Esophagus squamous epithelium (tissue), 5 donors: ENCODE measurements at regions not wholly inside any gene's neighbourhood (a gene's known extent, or its start where the extent isn't known, plus 50 kb on each side); places are given as distances from the start of the nearest gene placed in this dataset.

Experiments used
- DNase-seq: peaks from one replicate; lab custom pipeline; 2025; lab: John Stamatoyannopoulos, UW
- H3K27ac ChIP-seq, 4 donors: fragments of 200-600 bp; sonication (generic); one replicate each; pipeline ENCODE4 v1.5.1; 2016 to 2019; ENCODE audit warnings: mild to moderate bottlenecking in 1 of 4
- H3K27me3 ChIP-seq, 4 donors: fragments of 200-600 bp; sonication (generic); 1 replicate in 3 of 4; 2 replicates in 1 of 4; pipeline versions ENCODE4 v1.5.1 to v1.6.0; 2017 to 2021; ENCODE audit warnings: antibody characterized with exemption in 1 of 4
- H3K36me3 ChIP-seq, 3 donors: fragments of 200-600 bp; sonication (generic); one replicate each; pipeline ENCODE4 v1.5.1; 2016 to 2019
- H3K4me1 ChIP-seq, 3 donors: fragments of 200-600 bp; sonication (generic); one replicate each; pipeline ENCODE4 v1.5.1; 2017 to 2019
- H3K4me3 ChIP-seq, 4 donors: fragments of 200-600 bp; sonication (generic); 1 replicate in 3 of 4; 2 replicates in 1 of 4; pipeline ENCODE4 v1.5.1; 2016 to 2019; ENCODE audit warnings: mild to moderate bottlenecking in 2 of 4, moderate library complexity in 1 of 4
- H3K9me3 ChIP-seq, 3 donors: fragments of 200-600 bp; sonication (generic); one replicate each; pipeline ENCODE4 v1.5.1; 2016 to 2019
- POLR2A ChIP-seq, 4 donors: fragments of 450-650 bp; IDR thresholded peaks; one replicate each; pipeline ENCODE4 v1.6.1; 2017; ENCODE audit warnings: antibody characterized with exemption in 4 of 4, mild to moderate bottlenecking in 4 of 4, moderate library complexity in 3 of 4
- WGBS, 2 donors: methylation state at CpG; one replicate each; pipeline ENCODE4 v1.1.5; 2018; 5-methylcytosine and 5-hydroxymethylcytosine counted together
- intact Hi-C: fragments of 100-400 bp; cut with DNase I; formaldehyde crosslinking; loops from one replicate; pipeline ENCODE4 v1.15.0; 2022
- TF ChIP-seq, protein P1 (sequence below), 6 experiments: fragments of 450-650 bp in 4 of 6; fragments of 200-600 bp in 2 of 6; sonication (generic) in 2 of 6; IDR thresholded peaks; one replicate each; pipeline ENCODE4 v1.5.1; 2016 to 2019; ENCODE audit warnings: antibody characterized with exemption in 6 of 6, mild to moderate bottlenecking in 4 of 6, moderate library complexity in 4 of 6
- donor health status: DM: yes; HTN: yes; CAD: no.

DNA sequence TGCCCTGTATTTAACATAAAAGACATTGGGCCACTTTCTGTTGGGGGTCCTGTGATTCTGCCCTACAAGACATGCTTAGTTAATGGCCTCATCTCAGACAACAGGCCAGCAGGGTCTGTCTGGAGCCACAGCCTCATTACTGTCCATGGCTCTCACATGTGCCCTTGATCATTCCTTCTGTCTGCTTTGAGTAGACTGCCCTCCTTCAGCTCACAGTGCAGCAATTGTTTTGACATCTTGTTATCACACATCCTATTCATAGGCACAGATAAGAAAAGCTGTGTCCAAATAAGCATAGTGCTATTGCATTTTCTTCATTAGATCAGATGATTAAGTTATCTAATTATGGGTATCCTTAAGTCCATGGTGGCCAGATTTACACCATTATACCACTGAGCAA, 127.9 kb downstream of the KCTD12 start:
- Histone ChIP-seq H3K36me3 (no peaks in the 10 kb centered on the region), H3K4me1 (peaks cover 0 to 12% (median 0%) of the 10 kb centered on the region in 3 donors), H3K9me3 (no peaks in the 10 kb centered on the region), H3K27ac (no peak overlapping the region), H3K4me3 (no peak overlapping the region), H3K27me3 (no peaks in the 10 kb centered on the region)
- intact Hi-C loops: no loop called here
- TF ChIP-seq POLR2A (IDR thresholded peaks at IDR 0.05): no peak
- TF ChIP-seq, protein P1, sequence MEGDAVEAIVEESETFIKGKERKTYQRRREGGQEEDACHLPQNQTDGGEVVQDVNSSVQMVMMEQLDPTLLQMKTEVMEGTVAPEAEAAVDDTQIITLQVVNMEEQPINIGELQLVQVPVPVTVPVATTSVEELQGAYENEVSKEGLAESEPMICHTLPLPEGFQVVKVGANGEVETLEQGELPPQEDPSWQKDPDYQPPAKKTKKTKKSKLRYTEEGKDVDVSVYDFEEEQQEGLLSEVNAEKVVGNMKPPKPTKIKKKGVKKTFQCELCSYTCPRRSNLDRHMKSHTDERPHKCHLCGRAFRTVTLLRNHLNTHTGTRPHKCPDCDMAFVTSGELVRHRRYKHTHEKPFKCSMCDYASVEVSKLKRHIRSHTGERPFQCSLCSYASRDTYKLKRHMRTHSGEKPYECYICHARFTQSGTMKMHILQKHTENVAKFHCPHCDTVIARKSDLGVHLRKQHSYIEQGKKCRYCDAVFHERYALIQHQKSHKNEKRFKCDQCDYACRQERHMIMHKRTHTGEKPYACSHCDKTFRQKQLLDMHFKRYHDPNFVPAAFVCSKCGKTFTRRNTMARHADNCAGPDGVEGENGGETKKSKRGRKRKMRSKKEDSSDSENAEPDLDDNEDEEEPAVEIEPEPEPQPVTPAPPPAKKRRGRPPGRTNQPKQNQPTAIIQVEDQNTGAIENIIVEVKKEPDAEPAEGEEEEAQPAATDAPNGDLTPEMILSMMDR (IDR thresholded peaks at IDR 0.05): no peak
- no peak for DNase-seq

DNA sequence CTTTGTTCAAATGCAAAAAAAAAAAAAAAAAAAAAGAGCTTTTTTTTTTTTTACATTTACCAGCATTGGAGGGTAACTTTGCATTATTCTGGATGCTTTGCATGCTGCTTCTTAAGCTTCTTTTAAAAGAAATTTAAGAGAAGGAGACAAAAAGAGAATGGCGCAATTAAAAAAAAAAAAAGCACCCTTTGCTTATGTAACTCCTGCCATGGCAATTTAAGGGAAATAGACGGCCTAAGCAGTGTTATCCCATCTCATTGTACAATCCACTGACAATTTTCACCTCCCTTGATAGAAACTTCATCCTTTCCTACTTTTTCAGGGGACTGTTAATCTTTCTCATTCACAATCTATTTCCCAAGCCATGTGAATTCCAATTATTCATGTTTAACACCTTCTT, 129.8 kb downstream of the KCTD12 start:
- peaks cover 0 to 12% (median 0%) of the 10 kb centered on the region in 3 donors for H3K4me1 ChIP-seq
- no peaks in the 10 kb centered on the region for H3K27me3 ChIP-seq
- TF ChIP-seq, protein P1 (IDR thresholded peaks at IDR 0.05): no peak
- no peak for TF ChIP-seq POLR2A (IDR thresholded peaks at IDR 0.05)
- no peaks in the 10 kb centered on the region for H3K36me3 ChIP-seq
- 70 to 81% methylated on average over 2 of the region's 2 CpGs for WGBS, 2 donors
- H3K4me3 ChIP-seq: no peak overlapping the region
- no peaks in the 10 kb centered on the region for H3K9me3 ChIP-seq
- intact Hi-C loops: no loop called here
- no peak for DNase-seq
- no peak overlapping the region for H3K27ac ChIP-seq

DNA sequence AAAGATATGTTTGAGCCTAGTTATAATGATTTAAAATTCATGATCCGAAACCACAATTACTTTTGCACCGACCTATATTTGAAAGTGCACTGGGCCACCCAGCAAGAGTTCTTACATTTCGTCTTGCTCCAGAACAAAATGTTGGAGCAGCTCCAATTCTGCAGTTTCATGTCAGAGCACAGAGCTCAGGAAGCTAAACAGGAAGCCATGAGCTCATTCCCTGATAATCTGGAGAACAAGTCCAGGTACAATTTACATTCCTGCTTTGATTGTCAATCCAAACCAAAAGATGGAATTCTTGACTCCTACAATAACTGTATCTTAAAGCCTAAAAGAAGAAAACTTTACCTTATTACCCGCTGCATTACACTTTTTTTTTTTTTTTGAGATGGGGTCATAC, 131.8 kb downstream of the KCTD12 start:
- no peaks in the 10 kb centered on the region for H3K9me3 ChIP-seq
- TF ChIP-seq POLR2A (IDR thresholded peaks at IDR 0.05): no peak
- TF ChIP-seq, protein P1 (IDR thresholded peaks at IDR 0.05): no peak
- no peak for DNase-seq
- H3K27ac ChIP-seq: no peak overlapping the region
- no peaks in the 10 kb centered on the region for H3K36me3 ChIP-seq
- H3K4me3 ChIP-seq: no peak overlapping the region
- H3K4me1 ChIP-seq: peaks cover 0 to 12% (median 0%) of the 10 kb centered on the region in 3 donors
- WGBS, 2 donors: 52% methylated on average over 4 of the region's 4 CpGs
- no peaks in the 10 kb centered on the region for H3K27me3 ChIP-seq
- intact Hi-C loops: no loop called here

DNA sequence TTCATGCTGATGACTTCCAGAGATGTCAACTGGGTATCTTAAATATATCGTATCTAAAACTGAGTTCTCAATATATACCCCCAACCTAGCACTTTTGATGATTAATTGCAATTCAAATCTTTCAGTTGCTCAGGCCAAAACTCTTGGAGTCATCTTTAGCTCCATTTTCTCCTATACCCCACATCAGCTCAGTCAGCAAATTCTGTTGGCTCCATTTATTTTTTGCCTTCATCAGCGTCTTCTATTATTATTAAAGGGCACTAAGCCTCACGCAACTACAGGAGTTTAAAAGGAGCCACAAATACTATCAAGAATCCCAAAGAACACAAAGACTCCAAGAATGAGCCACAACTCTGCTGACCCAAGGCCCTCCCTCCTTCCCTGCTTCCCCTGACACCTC, 134.9 kb downstream of the KCTD12 start:
- Histone ChIP-seq H3K27ac (no peak overlapping the region), H3K4me3 (no peak overlapping the region), H3K27me3 (no peaks in the 10 kb centered on the region), H3K9me3 (no peaks in the 10 kb centered on the region), H3K36me3 (no peaks in the 10 kb centered on the region), H3K4me1 (no peaks in the 10 kb centered on the region)
- 88 to 94% methylated on average over 3 of the region's 3 CpGs for WGBS, 2 donors
- intact Hi-C loops: no loop called here
- no peak for TF ChIP-seq POLR2A (IDR thresholded peaks at IDR 0.05)
- TF ChIP-seq, protein P1 (IDR thresholded peaks at IDR 0.05): no peak
- DNase-seq: no peak

DNA sequence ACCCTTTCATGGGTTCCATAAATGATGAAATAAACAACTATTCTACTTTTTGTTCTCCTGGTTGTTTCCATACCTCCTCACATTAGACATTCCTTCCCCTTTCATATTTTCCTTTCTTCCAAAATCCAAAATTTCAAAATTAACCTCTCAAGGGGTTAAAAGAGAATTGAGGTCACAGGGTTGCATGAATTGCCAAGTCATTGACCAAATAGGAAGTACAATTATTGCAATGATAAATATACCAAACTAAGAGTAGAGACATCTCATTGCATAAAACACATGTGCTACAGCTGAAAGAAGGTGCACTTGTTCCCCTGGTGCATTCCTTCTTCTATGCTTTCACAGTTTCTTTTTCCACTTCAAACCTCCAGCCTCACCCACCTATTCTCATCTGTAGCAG, 136.1 kb downstream of the KCTD12 start:
- H3K36me3 ChIP-seq: no peaks in the 10 kb centered on the region
- H3K4me1 ChIP-seq: no peaks in the 10 kb centered on the region
- H3K4me3 ChIP-seq: no peak overlapping the region
- TF ChIP-seq POLR2A (IDR thresholded peaks at IDR 0.05): no peak
- TF ChIP-seq, protein P1 (IDR thresholded peaks at IDR 0.05): no peak
- DNase-seq: no peak
- H3K27ac ChIP-seq: no peak overlapping the region
- H3K27me3 ChIP-seq: no peaks in the 10 kb centered on the region
- intact Hi-C loops: no loop called here
- H3K9me3 ChIP-seq: no peaks in the 10 kb centered on the region
